Keratinocyte (primary cell): ENCODE measurements at regions not wholly inside any gene's neighbourhood (a gene's known extent, or its start where the extent isn't known, plus 50 kb on each side); places are given as distances from the start of the nearest gene placed in this dataset.
A peak's percentile ranks its signal among the peaks of the same experiment; 100 is the strongest.

Experiments used
- DNase-seq: peaks from one replicate; pipeline ENCODE4 v3.0.0-alpha.2; 2011; ENCODE audit warnings: low read depth, missing footprints, low spot score
- FAIRE-seq: peaks from 2 replicates; lab custom pipeline; 2011; peaks lifted over from hg19 to GRCh38; lab: Jason Lieb, UNC
- H2AFZ ChIP-seq: 2 replicates; pipeline ENCODE4 v1.6.0; 2012; ENCODE audit warnings: low read length, control low read depth, inconsistent platforms; ENCODE audit not compliant: control insufficient read depth
- H3K27ac ChIP-seq: 2 replicates; pipeline ENCODE4 v1.5.1; 2011; ENCODE audit warnings: low read length; ENCODE audit not compliant: control insufficient read depth, insufficient read depth
- H3K27me3 ChIP-seq: 3 replicates; pipeline ENCODE4 v1.6.0; 2011; ENCODE audit warnings: low read length; ENCODE audit not compliant: control insufficient read depth, insufficient read depth; ENCODE audit errors: extremely low read depth
- H3K36me3 ChIP-seq, 2 experiments: 2 replicates in 1 of 2; 3 replicates in 1 of 2; pipeline ENCODE4 v1.5.1; 2011; ENCODE audit warnings: low read length in 2 of 2, mild to moderate bottlenecking in 1 of 2; ENCODE audit not compliant: control insufficient read depth in 2 of 2, insufficient read depth in 2 of 2; ENCODE audit errors: extremely low read depth in 1 of 2
- H3K4me1 ChIP-seq: 3 replicates; pipeline ENCODE4 v1.5.1; 2011; ENCODE audit warnings: low read length; ENCODE audit not compliant: control insufficient read depth, insufficient read depth; ENCODE audit errors: extremely low read depth
- H3K4me2 ChIP-seq: 3 replicates; pipeline ENCODE4 v1.6.0; 2011; ENCODE audit warnings: low read depth, low read length; ENCODE audit not compliant: control insufficient read depth, insufficient read depth; ENCODE audit errors: extremely low read depth
- H3K4me3 ChIP-seq, 3 experiments: fragments of 200-600 bp in 1 of 3; sonication (generic) in 1 of 3; 2 replicates in 2 of 3; 3 replicates in 1 of 3; pipeline ENCODE4 v1.5.1; 2011 to 2016; ENCODE audit warnings: low read length in 3 of 3, mild to moderate bottlenecking in 3 of 3, control low read depth in 2 of 3, inconsistent platforms in 1 of 3, low read depth in 1 of 3, mixed read lengths in 1 of 3, mixed run types in 1 of 3, moderate library complexity in 1 of 3; ENCODE audit not compliant: control insufficient read depth in 2 of 3, insufficient read depth in 2 of 3; ENCODE audit errors: extremely low read depth in 1 of 3
- H3K79me2 ChIP-seq: 2 replicates; pipeline ENCODE4 v1.6.0; 2012; ENCODE audit warnings: low read length; ENCODE audit not compliant: control insufficient read depth, insufficient read depth
- H3K9ac ChIP-seq: 3 replicates; pipeline ENCODE4 v1.6.0; 2011; ENCODE audit warnings: low read length; ENCODE audit not compliant: control insufficient read depth, insufficient read depth; ENCODE audit errors: extremely low read depth
- H3K9me1 ChIP-seq: 3 replicates; pipeline ENCODE4 v1.6.0; 2011; ENCODE audit warnings: low read length; ENCODE audit not compliant: control insufficient read depth, insufficient read depth; ENCODE audit errors: extremely low read depth
- H3K9me3 ChIP-seq: 2 replicates; pipeline ENCODE4 v1.5.1; 2012; ENCODE audit warnings: low read depth, low read length; ENCODE audit not compliant: control insufficient read depth
- H4K20me1 ChIP-seq: 3 replicates; pipeline ENCODE4 v1.6.0; 2011; ENCODE audit warnings: low read length; ENCODE audit not compliant: control insufficient read depth, insufficient read depth; ENCODE audit errors: extremely low read depth
- EZH2 ChIP-seq: IDR thresholded peaks from one replicate; pipeline ENCODE4 v1.6.1; 2012; ENCODE audit warnings: inconsistent platforms, mild to moderate bottlenecking, low read length, moderate library complexity
- dilution Hi-C: fragments of 300-500 bp; cut with MboI; formaldehyde crosslinking; loops from one replicate; pipeline ENCODE4 v1.7.0; 2020; ENCODE audit warnings: low sequenced_read_pairs; ENCODE audit not compliant: extremely low pct_ligation_motif_present
- TF ChIP-seq, protein P1 (sequence below), 3 experiments: IDR thresholded peaks in 1 of 3; conservative IDR thresholded peaks in 1 of 3; optimal IDR thresholded peaks in 1 of 3; 2 replicates in 2 of 3; 3 replicates in 1 of 3; pipeline versions ENCODE3 to v1.5.1; 2011; ENCODE audit warnings: low read length in 3 of 3, mild to moderate bottlenecking in 3 of 3, moderate library complexity in 2 of 3, control low read depth in 1 of 3, inconsistent platforms in 1 of 3; ENCODE audit not compliant: insufficient read depth in 2 of 3; ENCODE audit errors: extremely low read depth in 1 of 3

GRCh38 chr1:238606896-238607295 lies 716.2 kb upstream of the ZP4 start:
- Histone ChIP-seq H3K27ac (no peak overlapping the region), H3K9me1 (no peaks in the 10 kb centered on the region), H3K9me3 (no peaks in the 10 kb centered on the region), H3K4me1 (no peaks in the 10 kb centered on the region), H4K20me1 (no peaks in the 10 kb centered on the region), H3K4me3 (no peak overlapping the region), H3K9ac (no peak overlapping the region), H3K4me2 (no peak overlapping the region), H2AFZ (no peak overlapping the region), H3K36me3 (no peaks in the 10 kb centered on the region), H3K27me3 (no peaks in the 10 kb centered on the region), H3K79me2 (no peaks in the 10 kb centered on the region)
- no peak for TF ChIP-seq EZH2
- TF ChIP-seq, protein P1, sequence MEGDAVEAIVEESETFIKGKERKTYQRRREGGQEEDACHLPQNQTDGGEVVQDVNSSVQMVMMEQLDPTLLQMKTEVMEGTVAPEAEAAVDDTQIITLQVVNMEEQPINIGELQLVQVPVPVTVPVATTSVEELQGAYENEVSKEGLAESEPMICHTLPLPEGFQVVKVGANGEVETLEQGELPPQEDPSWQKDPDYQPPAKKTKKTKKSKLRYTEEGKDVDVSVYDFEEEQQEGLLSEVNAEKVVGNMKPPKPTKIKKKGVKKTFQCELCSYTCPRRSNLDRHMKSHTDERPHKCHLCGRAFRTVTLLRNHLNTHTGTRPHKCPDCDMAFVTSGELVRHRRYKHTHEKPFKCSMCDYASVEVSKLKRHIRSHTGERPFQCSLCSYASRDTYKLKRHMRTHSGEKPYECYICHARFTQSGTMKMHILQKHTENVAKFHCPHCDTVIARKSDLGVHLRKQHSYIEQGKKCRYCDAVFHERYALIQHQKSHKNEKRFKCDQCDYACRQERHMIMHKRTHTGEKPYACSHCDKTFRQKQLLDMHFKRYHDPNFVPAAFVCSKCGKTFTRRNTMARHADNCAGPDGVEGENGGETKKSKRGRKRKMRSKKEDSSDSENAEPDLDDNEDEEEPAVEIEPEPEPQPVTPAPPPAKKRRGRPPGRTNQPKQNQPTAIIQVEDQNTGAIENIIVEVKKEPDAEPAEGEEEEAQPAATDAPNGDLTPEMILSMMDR (optimal IDR thresholded peaks at IDR 0.05 in 1 of 3, IDR thresholded peaks at IDR 0.05 in 1 of 3, conservative IDR thresholded peaks at IDR 0.05 in 1 of 3; ENCODE audit: extremely low read depth in 1 of 3, insufficient read depth in 2 of 3, low read length in 3 of 3) = no peak
- FAIRE-seq = no peak
- DNase-seq = no peak
- dilution Hi-C loops = no loop called here

- no peaks in the 10 kb centered on the region for H3K27me3 ChIP-seq
- no peaks in the 10 kb centered on the region for H3K79me2 ChIP-seq
- no peaks in the 10 kb centered on the region for H3K36me3 ChIP-seq
- H3K27ac ChIP-seq = no peak overlapping the region
- H4K20me1 ChIP-seq = no peaks in the 10 kb centered on the region
- H3K4me1 ChIP-seq = no peaks in the 10 kb centered on the region
- H3K9me1 ChIP-seq = no peaks in the 10 kb centered on the region
- H3K9ac ChIP-seq = no peak overlapping the region
- DNase-seq (no peak), FAIRE-seq (peak; percentile 51)
- H3K9me3 ChIP-seq = no peaks in the 10 kb centered on the region
- no peak overlapping the region for H3K4me2 ChIP-seq
- no peak overlapping the region for H3K4me3 ChIP-seq
- dilution Hi-C loops = no loop called here
- no peak overlapping the region for H2AFZ ChIP-seq
- TF ChIP-seq, protein P1 (optimal IDR thresholded peaks at IDR 0.05 in 1 of 3, IDR thresholded peaks at IDR 0.05 in 1 of 3, conservative IDR thresholded peaks at IDR 0.05 in 1 of 3; ENCODE audit: extremely low read depth in 1 of 3, insufficient read depth in 2 of 3, low read length in 3 of 3) = no peak
- no peak for TF ChIP-seq EZH2
These were observed 715.7 kb upstream of the ZP4 start for GRCh38 chr1:238606457-238606856.
